GM18511 (cell line): ENCODE measurements at regions not wholly inside any gene's neighbourhood (a gene's known extent, or its start where the extent isn't known, plus 50 kb on each side); places are given as distances from the start of the nearest gene placed in this dataset.
"Not testable (repeated sequence)": the region's sequence is repeated elsewhere in the genome, so short reads cannot be mapped to it uniquely, and the experiment has no call there.

Experiments
- ATAC-seq: cut with Tn5 transposase; IDR thresholded peaks from one replicate; pipeline ENCODE4 v1.9.1; 2021; ENCODE audit warnings: mild to moderate bottlenecking, moderate library complexity; ENCODE audit not compliant: unreplicated experiment

DNA sequence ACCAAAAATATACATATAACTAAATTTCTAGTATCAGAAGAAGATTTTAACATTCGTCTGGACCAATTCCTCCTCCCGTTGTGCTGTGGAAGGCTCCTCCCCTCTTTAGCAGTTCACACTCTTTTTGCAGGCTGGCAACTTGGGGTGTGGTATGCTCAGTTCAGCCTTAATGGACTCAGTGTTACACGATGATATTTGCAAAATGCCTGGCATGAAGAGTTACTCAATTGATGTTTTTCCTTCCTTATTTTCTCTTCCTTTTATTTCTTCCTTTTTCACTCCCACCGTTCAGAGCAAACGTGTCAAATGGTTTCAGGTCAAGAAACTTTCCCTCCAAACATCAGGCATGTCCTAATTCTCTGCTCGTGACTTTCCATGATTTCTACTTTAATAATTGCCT is 248.3 kb downstream of the PHF14 start:
- no peak for ATAC-seq

DNA sequence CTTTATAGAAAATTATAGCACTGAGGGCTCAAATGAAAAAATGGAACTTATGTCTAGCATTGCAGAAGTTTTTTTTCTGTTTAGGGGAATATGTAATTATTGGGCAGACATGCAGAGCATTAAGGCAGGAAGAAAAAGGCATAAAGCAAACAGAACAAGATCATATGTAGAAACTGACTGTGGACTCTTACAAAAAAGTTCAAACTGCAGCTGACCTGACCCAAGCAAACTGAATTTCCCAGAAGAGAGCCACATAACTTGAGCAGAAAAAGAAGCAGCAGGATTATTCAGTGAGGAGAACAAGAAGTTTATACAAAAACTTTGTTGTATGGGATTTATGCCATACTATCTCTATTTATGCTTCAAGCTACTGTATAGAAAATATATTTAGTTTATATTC is 250.9 kb downstream of the PHF14 start:
- ATAC-seq: no peak

DNA sequence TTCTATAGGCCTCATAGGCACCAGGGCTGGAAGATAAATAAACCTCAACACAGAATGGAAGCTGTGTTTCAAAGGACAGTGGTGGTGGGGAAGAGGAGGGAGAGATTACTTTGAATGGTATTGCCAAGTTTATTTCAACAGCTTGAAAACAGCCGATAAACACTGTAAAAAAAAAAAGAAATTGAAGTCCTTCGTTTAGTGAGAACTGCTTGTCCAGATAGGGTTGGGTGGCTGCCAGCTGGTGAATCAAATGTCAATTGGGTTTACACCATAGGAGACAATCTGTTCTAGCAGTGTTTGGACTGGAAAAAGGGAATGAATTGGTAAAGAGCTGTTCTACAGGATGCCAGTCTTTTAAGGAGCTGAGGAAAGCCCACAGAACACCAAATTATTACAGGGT is 254.8 kb downstream of the PHF14 start:
- ATAC-seq: no peak

DNA sequence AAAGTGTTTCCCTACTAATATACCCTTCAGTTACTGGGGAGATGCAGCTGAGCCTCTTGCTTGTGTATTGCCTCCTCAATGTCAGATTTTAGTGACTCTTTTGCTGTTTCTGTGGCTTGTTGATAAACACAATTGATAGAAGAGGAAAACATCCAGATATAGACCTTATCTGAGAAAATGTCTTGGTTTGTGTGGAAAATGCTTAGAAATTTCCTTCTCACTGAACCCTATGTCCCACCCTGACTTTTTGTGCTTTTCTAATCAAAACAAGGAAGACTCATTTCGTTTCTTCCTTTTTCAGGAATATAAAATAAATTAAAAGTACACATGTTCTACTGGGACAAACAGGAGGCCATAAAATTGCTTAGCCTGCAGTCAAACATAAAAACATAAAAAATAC is 257.5 kb downstream of the PHF14 start:
- ATAC-seq: no peak

DNA sequence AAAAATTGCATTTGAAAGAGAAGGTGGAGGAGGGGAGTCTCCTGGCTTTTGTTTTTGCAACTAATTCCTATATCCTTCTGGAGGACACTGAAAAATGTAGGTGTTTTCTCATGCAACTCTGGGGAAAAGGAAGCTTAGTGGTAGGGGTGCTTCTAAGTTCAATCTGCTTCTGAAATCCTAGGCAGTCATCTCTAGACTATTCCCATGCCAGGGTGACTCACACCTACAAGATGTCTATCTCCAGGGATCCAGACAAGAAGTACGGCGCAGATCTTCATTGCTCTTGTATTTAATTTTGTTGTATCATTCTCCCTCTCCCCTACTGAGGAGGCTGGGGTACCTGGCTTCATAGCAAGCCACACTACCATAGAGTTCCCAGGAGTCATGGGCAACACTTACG is 258.8 kb downstream of the PHF14 start:
- ATAC-seq: no peak

DNA sequence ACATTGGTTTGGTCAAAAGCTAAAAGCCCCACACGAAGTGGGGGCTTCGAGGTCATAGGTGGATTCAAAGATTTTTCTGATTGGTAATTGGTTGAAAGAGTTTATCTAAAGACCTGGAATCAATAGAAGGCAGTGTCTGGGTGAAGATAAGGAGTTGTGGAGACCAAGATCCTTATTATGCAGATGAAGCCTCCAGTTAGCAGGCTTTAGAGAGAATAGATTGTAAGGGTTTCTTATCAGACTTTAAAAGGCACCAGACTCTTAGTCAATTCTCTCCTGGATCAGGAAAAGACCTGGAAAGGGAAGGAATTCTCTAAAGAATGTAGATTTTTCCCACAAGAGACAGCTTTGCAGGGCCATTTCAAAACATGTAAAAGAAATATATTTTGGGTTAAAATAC is 260.2 kb downstream of the PHF14 start:
- no peak for ATAC-seq

DNA sequence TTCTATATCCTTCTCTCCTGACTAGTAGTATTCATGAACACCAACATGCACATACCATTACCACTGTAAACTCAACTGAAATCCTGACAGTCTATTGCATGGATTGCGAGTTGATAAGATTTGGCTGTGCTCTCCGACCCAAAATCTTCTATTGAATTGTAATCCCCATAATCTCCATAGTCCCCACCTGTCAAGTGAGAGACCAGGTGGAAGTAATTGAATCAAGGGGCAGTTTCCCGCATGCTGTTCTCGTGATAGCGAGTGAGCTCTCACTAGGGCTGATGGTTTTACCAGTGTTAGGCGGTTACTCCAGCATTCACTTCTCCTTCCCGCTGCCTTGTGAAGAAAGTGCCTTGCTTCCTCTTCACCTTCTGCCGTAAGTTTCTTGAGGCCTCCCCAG is 261.8 kb downstream of the PHF14 start:
- ATAC-seq: no peak

DNA sequence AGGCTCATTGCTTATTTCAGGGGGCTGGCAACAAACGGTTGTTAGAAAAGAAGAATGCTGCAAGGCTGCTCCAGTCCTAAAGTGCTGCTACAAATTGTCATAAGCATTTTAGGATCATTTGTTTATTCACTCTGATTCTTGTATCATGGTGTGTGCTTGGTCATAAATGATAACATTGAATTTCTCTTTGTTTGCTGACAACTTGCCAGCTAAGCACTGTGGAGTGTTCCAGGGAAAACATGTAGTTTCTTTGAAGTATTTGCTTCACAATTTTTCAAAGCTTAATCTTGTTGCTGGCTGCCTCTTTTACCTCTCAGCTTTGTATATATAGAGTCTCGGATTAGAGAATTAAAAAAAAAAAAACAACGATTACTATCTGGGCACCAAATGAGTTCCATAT is 263.0 kb downstream of the PHF14 start:
- ATAC-seq: no peak

DNA sequence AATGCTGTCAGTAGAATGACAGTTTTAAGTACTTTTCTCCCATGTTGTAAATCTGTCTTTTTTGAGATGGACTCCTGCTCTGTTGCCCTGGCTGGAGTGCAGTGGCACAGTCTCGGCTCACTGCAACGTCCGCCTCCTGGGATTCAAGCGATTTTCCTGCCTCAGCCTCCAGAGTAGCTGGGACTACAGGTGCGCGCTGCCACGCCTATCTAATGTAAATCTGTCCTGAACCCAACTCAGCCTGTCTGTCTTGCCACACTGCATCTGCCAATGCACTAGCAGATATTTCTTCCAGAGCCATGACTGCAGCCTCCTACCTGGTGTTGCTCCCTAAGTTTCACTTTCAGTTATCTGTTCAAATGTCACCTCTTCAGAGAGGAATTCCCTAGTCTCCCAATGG is 264.1 kb downstream of the PHF14 start:
- ATAC-seq: no peak

DNA sequence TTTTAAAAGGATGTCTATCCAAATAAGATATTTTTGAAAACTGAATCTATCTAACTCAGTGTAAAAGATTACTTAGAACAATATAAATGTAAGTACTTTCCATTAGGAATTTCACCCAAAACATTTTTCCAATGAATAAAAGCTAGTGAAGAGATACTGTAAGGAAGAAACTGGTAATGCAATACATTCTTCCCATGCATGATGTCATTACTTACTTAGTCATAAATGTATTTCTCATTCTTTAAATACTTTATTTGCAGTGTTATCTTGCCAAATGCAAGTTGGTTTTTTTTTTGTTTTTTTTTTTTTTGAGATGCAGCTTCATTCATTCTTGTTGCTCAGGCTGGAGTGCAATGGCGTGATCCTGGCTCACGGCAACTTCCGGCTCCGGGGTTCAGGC is 265.6 kb downstream of the PHF14 start:
- ATAC-seq: no peak

DNA sequence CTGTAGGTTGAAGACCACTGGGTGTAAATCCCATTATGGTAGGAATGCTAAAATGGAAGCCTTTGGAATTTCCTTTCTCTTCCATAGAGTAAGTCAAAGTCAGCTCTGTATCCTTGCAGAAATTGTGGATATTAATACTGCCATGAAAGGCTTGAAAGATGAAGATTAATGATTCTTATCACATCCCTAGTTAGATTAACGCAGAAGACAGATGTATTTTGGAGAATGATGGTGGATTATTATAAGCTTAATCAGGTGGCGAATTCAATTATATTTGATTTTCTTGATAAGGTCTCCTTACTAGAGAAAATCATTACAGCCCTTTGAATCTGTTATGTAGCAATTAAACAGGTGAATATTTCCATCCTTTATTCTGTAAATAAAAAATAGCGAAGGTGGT is 270.1 kb downstream of the PHF14 start:
- ATAC-seq: no peak

DNA sequence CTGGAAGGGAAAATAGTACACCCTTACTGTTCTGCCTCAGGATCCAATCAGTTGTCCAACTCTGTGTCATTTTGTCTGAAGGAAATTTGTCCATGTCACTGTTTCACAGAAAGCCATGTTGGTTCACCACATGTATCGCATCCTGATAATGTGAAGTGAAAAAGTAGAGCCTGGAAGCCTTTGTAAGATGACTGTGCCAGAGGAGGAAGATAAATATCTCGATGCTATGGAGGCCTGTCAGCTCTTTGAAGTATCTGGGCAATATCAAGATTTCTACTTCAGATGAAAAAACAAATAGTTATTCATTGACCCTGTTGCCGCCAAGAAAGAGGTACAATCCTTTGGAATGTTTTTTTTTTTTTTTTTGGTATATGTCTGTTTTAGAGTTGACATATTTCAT is 270.5 kb downstream of the PHF14 start:
- ATAC-seq: no peak

DNA sequence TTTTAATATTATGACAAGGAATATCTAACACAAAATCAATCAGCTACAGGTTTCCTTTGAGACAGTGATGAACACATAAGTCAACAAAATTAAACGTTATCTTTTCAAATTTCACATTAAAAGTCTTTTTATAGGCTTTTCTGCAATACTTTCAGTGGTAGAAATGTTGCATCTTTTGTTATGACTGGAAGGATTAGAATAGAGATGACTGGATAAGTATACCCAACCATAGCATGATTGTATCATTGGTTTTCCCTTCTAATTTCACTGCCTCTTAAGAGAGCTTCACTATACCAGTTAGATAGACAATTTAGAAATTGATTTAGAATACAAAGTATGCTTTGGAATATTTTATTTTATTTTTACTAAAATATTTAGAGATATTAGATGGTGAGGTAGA is 273.9 kb downstream of the PHF14 start:
- ATAC-seq: no peak

DNA sequence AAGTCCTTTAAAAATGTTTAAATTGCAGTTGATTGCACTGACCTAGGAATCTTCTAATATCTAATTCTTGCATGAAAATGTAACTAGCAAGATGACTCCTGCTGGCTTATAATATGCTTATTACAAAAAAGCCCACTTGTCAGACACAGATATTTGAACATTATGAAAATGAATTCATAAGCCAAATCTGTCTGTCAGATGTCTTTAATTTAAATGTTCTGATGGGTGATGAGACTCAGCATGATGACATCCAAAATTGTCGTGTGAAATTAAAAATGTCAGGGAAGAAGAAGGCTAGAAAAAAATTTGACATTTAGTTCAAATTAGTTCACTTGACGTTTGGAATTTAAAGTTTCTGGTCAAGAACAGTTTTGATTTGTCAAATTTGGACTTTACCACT is 277.8 kb downstream of the PHF14 start:
- no peak for ATAC-seq

DNA sequence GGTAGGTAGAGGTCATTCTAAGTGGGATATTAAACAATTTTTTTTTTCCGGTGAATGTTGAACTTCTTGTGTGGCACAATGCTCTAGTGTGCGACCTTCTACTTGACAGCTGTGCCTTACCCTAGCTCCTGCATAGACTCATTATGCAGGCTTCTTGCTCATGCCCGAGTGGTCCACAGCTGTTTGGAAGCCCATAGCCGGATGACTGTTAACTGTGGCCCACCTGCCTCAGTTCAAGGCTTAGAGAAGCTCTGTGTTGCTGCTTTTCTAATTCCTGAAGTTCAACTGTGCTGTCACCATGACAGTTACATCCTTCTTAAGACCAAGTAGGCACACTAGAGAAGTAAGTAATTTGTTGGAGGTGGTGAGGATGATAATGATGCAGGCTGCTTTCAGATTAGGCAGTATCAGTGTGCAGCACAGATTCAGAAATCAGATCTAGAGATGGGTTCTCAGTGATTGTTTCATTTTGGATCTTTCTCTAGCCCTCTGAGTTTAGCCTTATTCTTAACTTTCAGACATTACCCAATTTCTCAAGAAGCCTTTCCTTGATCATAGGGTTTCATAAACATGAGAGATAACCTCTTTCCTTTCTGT is 278.4 kb downstream of the PHF14 start:
- no peak for ATAC-seq

DNA sequence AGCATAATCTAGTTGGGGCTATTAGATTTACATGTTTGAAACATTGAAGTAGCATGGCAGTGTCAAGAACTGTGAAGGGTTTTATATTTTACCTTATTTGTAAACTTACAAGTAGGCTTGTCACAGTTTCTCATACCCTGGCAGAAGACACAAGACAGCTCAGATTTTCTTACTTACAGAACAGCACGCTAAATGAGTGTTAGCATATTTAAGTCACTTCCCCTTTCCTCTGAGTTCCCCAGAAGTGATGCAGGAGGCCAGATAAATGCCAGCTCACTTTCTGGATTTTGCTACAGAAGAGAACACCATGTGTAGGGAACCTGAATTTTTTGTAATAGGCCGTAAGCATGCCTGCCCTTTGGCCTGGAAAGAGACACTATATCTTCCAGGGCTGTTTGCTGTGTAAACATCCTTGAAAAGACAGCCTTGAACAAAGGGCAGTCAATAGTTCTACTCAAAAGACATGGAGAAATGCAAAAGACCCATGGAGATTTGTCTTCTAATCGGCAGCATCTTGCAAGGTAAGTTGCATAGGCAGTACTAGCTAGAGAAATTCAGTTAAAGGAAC is 279.1 kb downstream of the PHF14 start:
- ATAC-seq: no peak

DNA sequence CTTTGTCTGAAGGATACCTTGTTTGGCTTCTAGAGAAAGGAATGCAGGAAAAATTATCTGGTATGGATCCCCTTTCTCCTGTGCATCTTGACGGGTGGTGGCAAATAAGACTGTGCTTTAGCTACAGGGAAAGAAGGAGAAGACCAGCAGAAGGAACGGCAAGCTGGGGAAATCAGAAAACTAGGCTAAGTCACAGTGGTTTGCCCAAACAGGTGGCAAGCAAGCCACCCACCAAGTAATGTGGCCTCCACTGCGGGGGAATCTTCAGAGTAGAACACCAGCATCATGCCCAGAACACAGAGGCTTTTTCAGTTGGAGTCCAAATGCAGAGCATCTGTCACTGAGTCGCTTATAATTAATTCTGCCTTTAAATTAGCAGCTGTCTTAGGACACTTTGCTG is 282.8 kb downstream of the PHF14 start:
- ATAC-seq: no peak

DNA sequence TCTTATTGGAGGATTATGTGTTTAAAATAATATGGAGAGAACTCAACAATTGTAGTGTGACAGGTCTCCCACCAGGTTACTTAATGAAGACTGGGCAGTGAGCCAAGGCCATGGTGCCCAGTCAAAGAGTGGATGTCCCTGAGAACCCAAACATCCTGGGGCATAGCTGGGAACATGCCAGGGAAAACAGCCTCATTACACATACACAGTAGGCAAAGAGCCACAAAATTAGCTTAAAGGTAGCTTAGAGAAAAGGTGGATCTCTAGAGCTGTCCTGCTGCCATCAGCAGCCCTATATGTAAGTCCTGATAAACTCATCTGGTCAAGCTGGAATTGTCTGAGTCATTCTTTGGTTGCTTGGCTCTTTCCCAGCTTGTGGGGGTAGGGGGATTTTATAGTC is 287.8 kb downstream of the PHF14 start:
- ATAC-seq: no peak

DNA sequence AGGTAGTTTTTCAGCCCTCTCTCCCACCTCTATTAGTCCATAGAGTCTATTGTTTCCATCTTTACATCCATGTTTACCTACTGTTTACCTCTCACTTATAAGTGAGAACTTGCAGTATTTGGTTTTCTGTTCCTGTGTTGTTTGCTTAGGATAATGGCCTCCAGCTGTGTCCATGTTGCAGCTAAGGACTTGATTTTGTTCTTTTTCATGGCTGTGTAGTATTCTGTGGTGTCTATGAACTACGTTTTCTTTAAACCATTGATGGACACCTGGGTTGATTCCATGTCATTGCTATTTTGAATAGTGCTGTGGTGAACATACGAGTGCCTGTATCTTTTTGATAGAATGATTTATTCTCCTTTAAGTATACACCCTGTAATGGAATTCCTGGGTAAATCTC is 292.4 kb downstream of the PHF14 start:
- no peak for ATAC-seq

DNA sequence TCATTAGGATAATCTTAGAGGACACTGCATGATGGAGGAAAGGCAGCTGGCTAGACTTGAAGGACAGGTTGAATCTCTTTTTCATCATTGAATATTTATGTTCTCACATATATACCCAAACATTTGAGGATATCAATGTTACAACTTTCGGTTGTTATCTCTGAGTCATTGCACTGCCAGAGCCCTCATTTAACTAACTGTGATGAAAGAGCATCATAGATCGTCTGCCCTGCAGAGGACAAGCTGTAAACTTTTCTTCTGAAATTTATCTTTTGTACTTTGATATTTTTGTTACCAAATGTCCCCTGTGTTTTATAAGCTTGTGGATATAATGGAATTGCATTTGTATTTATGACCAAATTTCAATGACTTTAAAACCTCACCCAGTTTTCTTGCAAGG is 298.7 kb downstream of the PHF14 start:
- no peak for ATAC-seq

DNA sequence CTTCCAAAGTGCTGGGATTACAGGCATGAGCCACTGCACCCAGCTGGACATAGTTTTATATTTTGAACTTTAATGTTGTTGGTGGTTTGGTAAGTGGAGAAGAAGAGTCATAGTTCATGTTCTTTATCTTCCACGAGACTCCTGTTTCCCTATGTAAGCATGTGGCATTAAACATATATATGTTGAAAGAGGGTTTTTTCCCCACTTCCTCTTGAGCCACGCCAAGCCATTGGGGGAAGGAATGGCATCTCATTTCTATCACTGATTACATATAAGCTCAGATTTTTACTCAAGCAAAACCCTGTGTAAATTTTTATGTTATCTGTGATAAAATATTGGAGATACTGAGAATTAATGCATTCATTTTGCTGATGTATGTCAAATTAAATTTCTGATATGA is 300.4 kb downstream of the PHF14 start:
- no peak for ATAC-seq

DNA sequence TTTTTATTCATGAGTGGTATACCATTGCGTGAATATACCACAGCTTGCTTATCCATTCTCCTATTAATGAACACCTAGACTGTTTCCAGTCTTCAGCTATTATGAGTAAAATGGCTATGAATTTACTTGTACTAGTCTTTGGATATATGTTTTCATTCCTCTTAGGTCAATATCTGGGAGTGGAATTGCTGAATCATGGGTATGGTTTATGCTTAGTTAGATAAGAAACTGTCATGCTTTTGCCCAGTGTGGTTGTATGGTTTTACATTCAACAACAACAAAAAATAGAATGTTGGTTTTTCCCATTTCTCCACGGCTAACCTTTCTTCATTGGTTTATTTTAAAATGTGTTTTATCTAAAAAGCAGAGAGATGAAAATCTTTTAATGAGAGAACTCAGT is 308.3 kb downstream of the PHF14 start:
- ATAC-seq: no peak

DNA sequence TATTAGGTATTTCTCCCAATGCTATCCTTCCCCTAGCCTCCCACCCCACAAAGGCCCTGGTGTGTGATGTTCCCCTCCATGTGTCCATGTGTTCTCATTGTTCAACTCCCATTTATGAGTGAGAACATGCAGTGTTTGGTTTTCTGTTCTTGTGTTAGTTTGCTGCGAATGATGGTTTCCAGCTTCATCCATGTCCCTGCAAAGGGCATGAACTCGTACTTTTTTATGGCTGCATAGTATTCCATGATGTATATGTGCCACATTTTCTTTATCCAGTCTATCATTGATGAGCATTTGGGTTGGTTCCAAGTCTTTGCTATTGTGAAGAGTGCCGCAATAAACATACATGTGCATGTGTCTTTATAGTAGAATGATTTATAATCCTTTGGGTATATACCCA is 309.9 kb downstream of the PHF14 start:
- ATAC-seq: not testable (repeated sequence)
